Epithelial cell of esophagus (primary cell): ENCODE measurements at regions not wholly inside any gene's neighbourhood (a gene's known extent, or its start where the extent isn't known, plus 50 kb on each side); places are given as distances from the start of the nearest gene placed in this dataset.

Experiments
- DNase-seq: peaks from one replicate; pipeline ENCODE4 v3.0.0; 2010; ENCODE audit warnings: low read depth
- H3K4me3 ChIP-seq: 2 replicates; pipeline ENCODE4 v1.5.1; 2011; ENCODE audit warnings: mild to moderate bottlenecking, low read length, control low read depth
- TF ChIP-seq, protein P1 (sequence below): IDR thresholded peaks from 2 replicates; pipeline ENCODE4 v1.5.1; 2011; ENCODE audit warnings: low read depth, mild to moderate bottlenecking, low read length, control low read depth, inconsistent platforms; ENCODE audit not compliant: insufficient read depth; ENCODE audit errors: missing control alignments

- H3K4me3 ChIP-seq = no peak overlapping the region
- TF ChIP-seq, protein P1, sequence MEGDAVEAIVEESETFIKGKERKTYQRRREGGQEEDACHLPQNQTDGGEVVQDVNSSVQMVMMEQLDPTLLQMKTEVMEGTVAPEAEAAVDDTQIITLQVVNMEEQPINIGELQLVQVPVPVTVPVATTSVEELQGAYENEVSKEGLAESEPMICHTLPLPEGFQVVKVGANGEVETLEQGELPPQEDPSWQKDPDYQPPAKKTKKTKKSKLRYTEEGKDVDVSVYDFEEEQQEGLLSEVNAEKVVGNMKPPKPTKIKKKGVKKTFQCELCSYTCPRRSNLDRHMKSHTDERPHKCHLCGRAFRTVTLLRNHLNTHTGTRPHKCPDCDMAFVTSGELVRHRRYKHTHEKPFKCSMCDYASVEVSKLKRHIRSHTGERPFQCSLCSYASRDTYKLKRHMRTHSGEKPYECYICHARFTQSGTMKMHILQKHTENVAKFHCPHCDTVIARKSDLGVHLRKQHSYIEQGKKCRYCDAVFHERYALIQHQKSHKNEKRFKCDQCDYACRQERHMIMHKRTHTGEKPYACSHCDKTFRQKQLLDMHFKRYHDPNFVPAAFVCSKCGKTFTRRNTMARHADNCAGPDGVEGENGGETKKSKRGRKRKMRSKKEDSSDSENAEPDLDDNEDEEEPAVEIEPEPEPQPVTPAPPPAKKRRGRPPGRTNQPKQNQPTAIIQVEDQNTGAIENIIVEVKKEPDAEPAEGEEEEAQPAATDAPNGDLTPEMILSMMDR = no peak
These were observed 891.0 kb upstream of the SORCS1 start for GRCh38 chr10:108055506-108055905.

GRCh38 chr10:108052981-108053380, 888.5 kb upstream of the SORCS1 start:
- DNase-seq = peak; percentile 65
- H3K4me3 ChIP-seq = no peak overlapping the region
- TF ChIP-seq, protein P1 = no peak

More at GRCh38 chr10:108055506-108055905, 891.0 kb upstream of the SORCS1 start:
- DNase-seq = no peak

DNA sequence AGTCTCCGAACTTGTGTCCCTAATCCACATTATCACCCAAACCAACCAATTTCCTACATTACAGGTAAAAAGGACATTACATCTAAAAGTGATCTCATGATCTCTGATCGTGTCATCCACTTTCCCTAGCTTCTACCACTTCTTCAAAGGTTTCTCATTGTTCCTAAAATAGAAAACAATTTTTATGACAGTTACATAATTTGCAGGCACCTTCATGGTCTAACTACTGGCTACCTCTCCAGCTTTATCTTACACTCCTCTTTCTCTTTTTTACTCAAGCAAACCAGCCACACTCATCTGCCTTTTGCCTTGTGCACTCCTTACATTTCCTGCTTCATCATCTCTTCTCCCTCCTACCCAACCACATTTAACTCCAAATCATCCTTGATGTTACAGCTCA, 886.7 kb upstream of the SORCS1 start:
- no peak overlapping the region for H3K4me3 ChIP-seq
- TF ChIP-seq, protein P1 = no peak
- DNase-seq = no peak

GRCh38 chr10:108050626-108051025, 886.1 kb upstream of the SORCS1 start:
- DNase-seq = no peak
- TF ChIP-seq, protein P1 = no peak
- no peak overlapping the region for H3K4me3 ChIP-seq

GRCh38 chr10:108049668-108050067, 885.2 kb upstream of the SORCS1 start:
- peak; percentile 35 for DNase-seq
- TF ChIP-seq, protein P1 = no peak
- no peak overlapping the region for H3K4me3 ChIP-seq

DNA sequence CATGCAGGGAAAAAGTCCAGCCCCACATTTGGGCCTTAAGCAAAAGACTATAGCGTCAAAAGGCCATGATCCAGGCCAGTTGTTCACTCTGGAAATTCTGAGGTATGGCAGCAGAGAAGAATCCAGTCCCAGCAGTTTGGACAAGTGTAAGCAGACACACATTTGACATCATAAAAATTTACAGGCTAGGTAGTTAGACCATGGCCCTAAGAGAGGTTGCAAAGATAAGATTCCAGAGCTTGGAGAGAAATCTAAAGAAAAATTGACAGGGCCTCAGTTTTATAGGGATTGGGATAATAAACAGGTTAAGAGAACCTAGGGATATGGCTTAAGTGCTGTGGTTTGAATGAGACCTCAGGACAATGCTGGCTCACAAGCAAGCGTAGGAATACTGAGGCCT, 884.4 kb upstream of the SORCS1 start:
- no peak overlapping the region for H3K4me3 ChIP-seq
- TF ChIP-seq, protein P1 = no peak
- no peak for DNase-seq

- TF ChIP-seq, protein P1 = no peak
- peak; percentile 72 for DNase-seq
- no peak overlapping the region for H3K4me3 ChIP-seq
These were observed 875.5 kb upstream of the SORCS1 start for GRCh38 chr10:108039821-108040584.
